Stimulated activated memory B cell treated with anti-CD40 and anti-IgM and Interleukin-4, amounts not matched to agents 10 μg/mL and 1 μg/mL and 100 μg/mL, for 72 hours (primary cell): ENCODE measurements at regions not wholly inside any gene's neighbourhood (a gene's known extent, or its start where the extent isn't known, plus 50 kb on each side); places are given as distances from the start of the nearest gene placed in this dataset.
"Not testable (repeated sequence)": the region's sequence is repeated elsewhere in the genome, so short reads cannot be mapped to it uniquely, and the experiment has no call there.

Source experiments
- ATAC-seq: fragments of 150-1000 bp; cut with Tn5 transposase; 2 replicates; pipeline ENCODE4 v1.10.0; 2021
- H3K27ac Mint-ChIP-seq: one replicate; pipeline ENCODE4 v1.8.0; 2022; ENCODE audit warnings: mild to moderate bottlenecking, mixed read lengths
- H3K27me3 Mint-ChIP-seq: one replicate; pipeline ENCODE4 v1.8.0; 2022; ENCODE audit warnings: mixed read lengths
- H3K36me3 Mint-ChIP-seq: one replicate; pipeline ENCODE4 v1.8.0; 2022; ENCODE audit warnings: mixed read lengths
- H3K4me1 Mint-ChIP-seq: one replicate; pipeline ENCODE4 v1.8.0; 2022; ENCODE audit warnings: mixed read lengths
- H3K4me3 Mint-ChIP-seq: one replicate; pipeline ENCODE4 v1.8.0; 2022; ENCODE audit warnings: mild to moderate bottlenecking, moderate library complexity, mixed read lengths
- H3K9me3 Mint-ChIP-seq: one replicate; pipeline ENCODE4 v1.8.0; 2022; ENCODE audit warnings: mixed read lengths

DNA sequence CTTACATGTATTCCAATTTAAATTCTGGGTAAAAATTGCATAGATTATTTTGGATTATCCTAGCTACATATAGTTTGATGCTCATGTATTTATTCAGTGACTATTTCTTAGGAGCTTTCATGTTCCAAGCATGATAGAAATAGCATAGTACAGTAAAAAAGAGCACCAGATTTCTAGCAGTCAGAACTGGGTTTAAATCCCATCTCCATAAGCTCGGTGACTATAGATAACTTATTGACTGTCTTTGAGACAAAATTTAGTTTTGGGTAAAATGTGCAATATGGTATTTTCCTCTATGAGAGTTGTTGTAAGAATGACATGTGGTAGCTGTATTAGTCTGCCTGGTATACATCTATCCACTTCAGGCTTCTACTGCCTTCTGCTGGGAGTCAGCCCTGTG, 889.6 kb downstream of the DTWD2 start:
- Mint-ChIP-seq H3K27me3 (no peaks in the 10 kb centered on the region), H3K27ac (no peak overlapping the region), H3K4me1 (no peaks in the 10 kb centered on the region), H3K9me3 (no peaks in the 10 kb centered on the region), H3K4me3 (no peak overlapping the region), H3K36me3 (no peaks in the 10 kb centered on the region)
- no peak for ATAC-seq

DNA sequence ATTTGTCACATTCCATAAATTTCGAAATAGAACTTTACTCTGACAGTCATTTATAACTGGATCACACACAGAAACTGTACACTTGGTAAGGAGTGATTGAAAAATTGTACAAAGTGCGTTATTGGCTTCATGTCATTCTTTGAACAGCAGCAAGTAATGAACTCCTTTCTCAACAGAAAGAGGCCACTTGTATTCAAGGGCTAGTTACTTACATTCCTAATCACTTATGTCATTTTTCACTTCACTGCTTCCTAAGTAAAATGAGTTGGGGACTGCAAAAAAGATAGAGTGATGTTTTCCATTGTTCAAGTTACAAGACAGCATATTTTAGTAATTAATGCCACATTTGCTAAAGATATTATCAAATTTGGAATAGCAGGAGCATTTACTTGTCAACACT, 893.2 kb downstream of the DTWD2 start:
- Mint-ChIP-seq H3K27ac (no peak overlapping the region), H3K27me3 (no peaks in the 10 kb centered on the region), H3K4me3 (no peak overlapping the region), H3K9me3 (peaks cover 1% of the 10 kb centered on the region), H3K4me1 (no peaks in the 10 kb centered on the region), H3K36me3 (no peaks in the 10 kb centered on the region)
- ATAC-seq, result no peak

DNA sequence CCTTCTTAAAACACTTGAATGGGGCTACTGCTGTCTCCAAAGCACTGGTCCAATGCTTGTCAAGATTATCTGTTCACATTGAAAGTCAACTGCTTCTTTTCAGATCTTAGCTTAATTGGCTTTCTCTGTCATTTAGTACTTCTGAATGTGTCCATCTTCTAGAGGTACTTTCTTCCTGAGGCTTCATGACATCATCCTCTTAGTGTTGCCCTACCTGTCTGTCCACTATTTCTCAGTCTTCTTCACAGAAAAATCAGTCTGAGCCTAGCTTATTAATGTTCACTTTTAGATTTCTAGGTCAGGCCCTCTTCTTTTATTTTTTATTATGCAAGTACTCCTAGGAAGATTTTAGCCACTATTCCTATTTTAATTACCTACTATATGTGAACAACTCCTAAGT, 899.9 kb downstream of the DTWD2 start:
- Mint-ChIP-seq H3K27ac (no peak overlapping the region), H3K4me1 (no peaks in the 10 kb centered on the region), H3K27me3 (no peaks in the 10 kb centered on the region), H3K36me3 (no peaks in the 10 kb centered on the region), H3K9me3 (peaks cover 6% of the 10 kb centered on the region), H3K4me3 (no peak overlapping the region)
- no peak for ATAC-seq

DNA sequence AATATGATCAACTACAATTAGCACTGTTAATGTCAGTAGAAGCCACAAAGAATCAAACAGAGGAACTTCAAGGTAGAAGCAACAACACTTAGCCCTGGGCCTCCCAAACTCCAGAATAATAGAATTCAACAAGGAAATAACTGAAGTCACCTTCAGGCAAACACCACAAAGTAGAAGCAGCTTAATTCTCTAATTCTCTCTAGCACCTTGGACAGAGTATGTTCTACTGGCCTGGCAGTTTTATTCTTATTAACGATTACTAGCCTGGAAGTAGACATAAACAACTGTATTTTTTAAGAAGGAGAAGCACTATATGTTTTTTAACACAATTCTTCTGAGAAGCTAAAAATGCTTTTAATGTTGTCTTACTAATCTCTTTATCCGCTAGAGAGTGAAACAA, 911.9 kb downstream of the DTWD2 start:
- H3K4me1 Mint-ChIP-seq, result no peaks in the 10 kb centered on the region
- no peak overlapping the region for H3K4me3 Mint-ChIP-seq
- no peaks in the 10 kb centered on the region for H3K36me3 Mint-ChIP-seq
- no peaks in the 10 kb centered on the region for H3K27me3 Mint-ChIP-seq
- H3K27ac Mint-ChIP-seq, result no peak overlapping the region
- no peak for ATAC-seq
- H3K9me3 Mint-ChIP-seq, result peaks cover 9% of the 10 kb centered on the region

DNA sequence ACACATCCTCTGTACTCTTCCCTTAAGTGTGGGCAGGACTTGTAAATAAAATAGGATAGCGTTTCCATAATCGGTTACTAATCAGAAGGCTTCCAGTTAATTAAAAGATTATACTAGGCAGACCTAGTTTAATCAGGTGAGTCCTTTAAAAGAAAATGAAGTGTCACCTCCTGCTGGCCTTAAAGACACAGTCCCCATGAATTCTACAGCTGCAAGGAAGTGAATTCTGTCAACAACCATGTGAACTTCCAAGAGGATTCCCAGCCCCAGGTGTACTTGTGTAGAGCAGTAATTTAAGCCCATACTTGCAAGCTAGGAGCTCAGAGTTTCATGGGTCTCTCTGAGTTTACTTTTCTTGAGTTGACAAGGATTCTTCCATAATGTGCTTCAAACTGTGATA, 918.3 kb downstream of the DTWD2 start:
- H3K9me3 Mint-ChIP-seq, result peaks cover 3% of the 10 kb centered on the region
- no peak for ATAC-seq
- no peak overlapping the region for H3K4me3 Mint-ChIP-seq
- no peak overlapping the region for H3K27ac Mint-ChIP-seq
- H3K4me1 Mint-ChIP-seq, result no peaks in the 10 kb centered on the region
- H3K27me3 Mint-ChIP-seq, result no peaks in the 10 kb centered on the region
- H3K36me3 Mint-ChIP-seq, result no peaks in the 10 kb centered on the region

DNA sequence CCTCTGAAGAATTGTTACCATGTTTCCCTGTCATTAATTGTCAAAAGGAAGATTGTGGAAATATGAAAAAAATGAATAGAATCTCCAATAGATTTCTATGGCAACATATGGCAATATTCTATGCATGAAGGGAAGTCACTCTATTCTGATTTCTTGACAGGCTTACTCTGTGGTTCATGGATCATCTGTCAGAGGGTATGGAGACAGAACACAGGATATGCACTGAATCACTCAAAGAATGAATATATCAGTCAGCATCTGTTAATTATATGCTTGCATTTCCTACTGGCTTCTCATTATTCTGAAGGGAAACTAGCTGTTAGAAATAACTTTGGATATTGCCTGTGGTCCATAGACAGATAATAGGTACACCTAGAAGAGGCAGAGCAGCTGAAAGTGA, 918.9 kb downstream of the DTWD2 start:
- Mint-ChIP-seq H3K9me3 (peaks cover 3% of the 10 kb centered on the region), H3K27ac (no peak overlapping the region), H3K4me3 (no peak overlapping the region), H3K36me3 (no peaks in the 10 kb centered on the region), H3K4me1 (no peaks in the 10 kb centered on the region), H3K27me3 (no peaks in the 10 kb centered on the region)
- no peak for ATAC-seq

DNA sequence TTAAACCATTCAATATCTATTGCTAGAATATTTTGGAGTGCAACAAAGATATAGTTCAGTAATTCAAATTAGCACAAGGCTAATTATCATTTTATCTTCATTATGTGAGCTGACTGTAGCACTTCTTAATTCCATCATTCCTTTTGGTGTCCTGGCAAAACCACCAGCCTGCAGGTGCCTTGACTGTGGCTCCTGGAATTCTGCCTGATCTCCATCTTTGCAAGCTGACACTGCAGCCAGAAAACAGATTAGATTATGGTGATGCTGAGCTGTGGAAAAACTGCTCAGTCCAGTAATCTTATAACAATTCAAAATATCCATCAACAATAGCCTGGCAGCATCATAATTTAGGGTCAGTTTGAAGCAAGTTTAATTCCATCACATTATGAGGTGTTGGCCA, 919.5 kb downstream of the DTWD2 start:
- no peak for ATAC-seq
- no peak overlapping the region for H3K27ac Mint-ChIP-seq
- H3K27me3 Mint-ChIP-seq, result no peaks in the 10 kb centered on the region

DNA sequence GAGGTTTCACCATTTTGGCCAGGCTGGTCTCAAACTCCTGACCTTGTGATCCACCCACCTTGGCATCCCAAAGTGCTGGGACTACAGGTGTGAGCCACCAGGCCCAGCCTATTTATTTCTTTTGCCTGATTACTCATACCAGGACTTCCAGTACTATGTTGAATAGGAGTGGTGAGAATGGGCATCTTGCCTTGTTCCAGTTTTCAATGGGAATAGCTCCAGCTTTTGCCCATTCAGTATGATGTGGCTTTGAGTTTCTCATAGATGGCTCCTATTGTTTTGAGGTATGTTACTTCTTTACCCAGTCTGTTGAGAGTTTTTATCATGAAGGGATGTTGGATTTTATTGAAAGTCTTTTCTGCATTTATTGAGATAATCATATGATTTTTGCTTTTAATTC, 924.5 kb downstream of the DTWD2 start:
- H3K27me3 Mint-ChIP-seq, H3K36me3 Mint-ChIP-seq, H3K4me3 Mint-ChIP-seq, H3K4me1 Mint-ChIP-seq, H3K27ac Mint-ChIP-seq, ATAC-seq: not testable (repeated sequence)
- peaks cover 12% of the 10 kb centered on the region for H3K9me3 Mint-ChIP-seq

More for the DNA sequence above, 919.5 kb downstream of the DTWD2 start:
- no peaks in the 10 kb centered on the region for H3K36me3 Mint-ChIP-seq
- no peaks in the 10 kb centered on the region for H3K9me3 Mint-ChIP-seq
- H3K4me3 Mint-ChIP-seq, result no peak overlapping the region
- H3K4me1 Mint-ChIP-seq, result no peaks in the 10 kb centered on the region

DNA sequence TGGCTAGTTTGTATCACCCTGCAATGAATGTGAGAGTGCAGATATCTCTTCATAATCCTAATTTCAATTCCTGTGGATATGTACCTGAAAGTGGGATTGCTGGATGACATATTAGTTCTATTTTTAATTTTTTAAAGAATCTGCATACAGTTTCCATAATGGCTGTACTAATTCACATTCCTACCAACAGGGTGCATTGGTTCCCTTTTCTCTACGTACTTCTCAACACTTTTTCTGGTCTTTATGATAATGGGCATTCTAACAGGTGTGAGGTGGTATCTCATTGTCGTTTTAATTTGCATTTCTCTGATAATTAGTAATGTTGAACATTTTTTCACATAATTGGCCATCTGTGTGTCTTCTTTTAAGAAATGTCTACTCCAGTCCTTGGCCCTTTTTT, 927.5 kb downstream of the DTWD2 start:
- no peaks in the 10 kb centered on the region for H3K27me3 Mint-ChIP-seq
- no peak overlapping the region for H3K4me3 Mint-ChIP-seq
- H3K9me3 Mint-ChIP-seq, result peaks cover 15% of the 10 kb centered on the region
- ATAC-seq, result no peak
- H3K36me3 Mint-ChIP-seq, result no peaks in the 10 kb centered on the region
- H3K27ac Mint-ChIP-seq, result no peak overlapping the region
- no peaks in the 10 kb centered on the region for H3K4me1 Mint-ChIP-seq

DNA sequence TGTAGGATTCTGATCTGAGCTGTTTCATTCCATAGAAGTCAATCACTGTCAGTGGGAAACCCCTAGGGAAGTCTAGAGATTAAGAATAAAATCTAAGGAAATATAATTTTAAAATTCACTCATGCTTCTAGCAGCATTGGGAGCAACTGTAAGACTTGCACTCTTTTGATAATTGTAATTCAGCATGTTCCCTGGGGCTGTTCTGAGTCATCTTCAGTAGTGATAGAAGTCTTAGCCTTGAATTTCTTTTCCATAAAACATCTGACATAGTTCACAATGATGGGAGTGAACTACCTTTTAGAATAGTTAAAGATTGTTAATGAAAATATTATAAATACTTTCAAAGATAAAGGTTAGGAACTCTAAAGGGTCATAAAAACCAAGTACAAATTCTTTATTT, 935.8 kb downstream of the DTWD2 start:
- no peaks in the 10 kb centered on the region for H3K36me3 Mint-ChIP-seq
- H3K4me1 Mint-ChIP-seq, result no peaks in the 10 kb centered on the region
- H3K4me3 Mint-ChIP-seq, result no peak overlapping the region
- no peaks in the 10 kb centered on the region for H3K27me3 Mint-ChIP-seq
- ATAC-seq, result no peak
- peaks cover 5% of the 10 kb centered on the region for H3K9me3 Mint-ChIP-seq
- H3K27ac Mint-ChIP-seq, result no peak overlapping the region

DNA sequence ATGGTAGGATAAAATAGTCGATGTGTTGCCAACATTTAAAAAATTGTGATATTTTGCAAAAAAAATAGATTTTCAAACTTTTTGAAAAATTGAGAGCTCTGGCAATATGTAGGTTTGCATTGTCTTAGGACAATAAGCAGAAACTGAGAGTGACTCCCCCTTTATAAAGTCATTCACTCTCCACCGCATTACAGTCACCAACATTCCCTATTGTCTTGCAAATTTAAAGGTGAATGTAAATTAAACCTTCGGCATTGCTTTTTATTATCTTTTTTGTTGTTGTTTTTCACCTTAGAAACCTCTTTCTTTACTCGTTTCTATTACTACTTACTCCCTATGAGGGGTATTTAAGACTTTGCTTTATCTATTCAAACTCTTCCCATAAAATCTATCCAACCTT, 944.2 kb downstream of the DTWD2 start:
- H3K4me3 Mint-ChIP-seq, result no peak overlapping the region
- no peaks in the 10 kb centered on the region for H3K4me1 Mint-ChIP-seq
- ATAC-seq, result no peak
- H3K9me3 Mint-ChIP-seq, result no peaks in the 10 kb centered on the region
- no peaks in the 10 kb centered on the region for H3K27me3 Mint-ChIP-seq
- H3K36me3 Mint-ChIP-seq, result no peaks in the 10 kb centered on the region
- H3K27ac Mint-ChIP-seq, result no peak overlapping the region

DNA sequence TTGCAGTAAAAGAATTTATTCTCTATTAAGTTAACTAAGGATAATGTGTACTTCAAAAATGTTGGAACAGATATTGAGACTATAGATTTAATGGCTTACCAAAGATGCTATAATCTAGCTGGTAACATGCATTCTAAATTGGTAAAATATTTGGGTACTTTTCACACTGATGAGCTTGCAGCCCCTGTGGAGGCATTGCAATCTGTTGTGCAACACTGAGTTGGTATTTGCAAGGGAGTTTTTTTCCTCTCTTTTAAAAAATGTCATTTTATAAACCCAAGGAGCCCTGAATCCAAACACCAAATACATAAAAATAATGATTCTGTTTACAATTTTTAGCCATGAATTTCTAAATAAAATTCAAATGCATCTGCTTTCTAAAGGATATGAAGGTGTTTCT, 944.8 kb downstream of the DTWD2 start:
- H3K4me1 Mint-ChIP-seq, result no peaks in the 10 kb centered on the region
- no peaks in the 10 kb centered on the region for H3K36me3 Mint-ChIP-seq
- no peak overlapping the region for H3K27ac Mint-ChIP-seq
- H3K27me3 Mint-ChIP-seq, result no peaks in the 10 kb centered on the region
- no peak overlapping the region for H3K4me3 Mint-ChIP-seq
- no peak for ATAC-seq
- no peaks in the 10 kb centered on the region for H3K9me3 Mint-ChIP-seq

DNA sequence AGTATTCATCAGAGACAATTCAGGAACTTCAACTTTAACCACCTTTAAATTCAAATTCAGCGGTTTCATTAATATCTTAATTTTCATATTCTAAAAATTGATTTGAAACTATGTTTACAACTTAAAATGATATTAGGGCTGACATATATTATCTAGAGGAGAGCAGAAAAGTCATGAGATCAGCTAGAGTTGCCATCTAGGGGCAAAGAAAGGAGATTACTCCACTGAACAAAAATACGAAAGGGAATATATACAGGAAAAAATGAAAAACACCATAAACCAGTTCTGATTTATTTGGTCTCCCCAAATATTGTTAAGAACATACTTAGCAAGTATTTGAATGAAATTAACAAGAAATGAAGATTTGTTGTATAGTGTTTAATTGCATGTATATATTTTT, 946.3 kb downstream of the DTWD2 start:
- no peaks in the 10 kb centered on the region for H3K27me3 Mint-ChIP-seq
- H3K27ac Mint-ChIP-seq, result no peak overlapping the region
- no peaks in the 10 kb centered on the region for H3K9me3 Mint-ChIP-seq
- ATAC-seq, result no peak
- no peak overlapping the region for H3K4me3 Mint-ChIP-seq
- H3K4me1 Mint-ChIP-seq, result no peaks in the 10 kb centered on the region
- H3K36me3 Mint-ChIP-seq, result no peaks in the 10 kb centered on the region

DNA sequence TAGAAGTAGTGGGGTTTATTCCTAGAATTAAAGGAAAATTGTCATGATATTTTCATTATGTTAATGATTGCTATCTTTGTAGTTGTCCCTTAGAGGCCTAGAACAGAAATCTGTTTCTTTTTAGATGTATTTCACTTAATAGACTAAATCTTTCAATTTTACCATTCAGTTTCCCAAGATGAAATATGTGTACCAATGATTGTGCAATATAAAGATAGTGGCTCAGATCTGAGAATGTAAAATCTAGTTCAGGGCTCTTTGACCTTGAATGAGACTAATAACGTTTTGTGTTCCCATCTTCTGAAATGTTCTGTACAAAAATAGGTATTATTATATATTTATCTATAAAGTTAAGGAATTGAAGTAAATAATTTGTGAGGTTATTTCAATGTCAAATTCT, 947.9 kb downstream of the DTWD2 start:
- H3K27ac Mint-ChIP-seq, result no peak overlapping the region
- H3K4me3 Mint-ChIP-seq, result no peak overlapping the region
- no peak for ATAC-seq
- H3K4me1 Mint-ChIP-seq, result no peaks in the 10 kb centered on the region
- no peaks in the 10 kb centered on the region for H3K36me3 Mint-ChIP-seq
- H3K9me3 Mint-ChIP-seq, result no peaks in the 10 kb centered on the region
- H3K27me3 Mint-ChIP-seq, result no peaks in the 10 kb centered on the region

DNA sequence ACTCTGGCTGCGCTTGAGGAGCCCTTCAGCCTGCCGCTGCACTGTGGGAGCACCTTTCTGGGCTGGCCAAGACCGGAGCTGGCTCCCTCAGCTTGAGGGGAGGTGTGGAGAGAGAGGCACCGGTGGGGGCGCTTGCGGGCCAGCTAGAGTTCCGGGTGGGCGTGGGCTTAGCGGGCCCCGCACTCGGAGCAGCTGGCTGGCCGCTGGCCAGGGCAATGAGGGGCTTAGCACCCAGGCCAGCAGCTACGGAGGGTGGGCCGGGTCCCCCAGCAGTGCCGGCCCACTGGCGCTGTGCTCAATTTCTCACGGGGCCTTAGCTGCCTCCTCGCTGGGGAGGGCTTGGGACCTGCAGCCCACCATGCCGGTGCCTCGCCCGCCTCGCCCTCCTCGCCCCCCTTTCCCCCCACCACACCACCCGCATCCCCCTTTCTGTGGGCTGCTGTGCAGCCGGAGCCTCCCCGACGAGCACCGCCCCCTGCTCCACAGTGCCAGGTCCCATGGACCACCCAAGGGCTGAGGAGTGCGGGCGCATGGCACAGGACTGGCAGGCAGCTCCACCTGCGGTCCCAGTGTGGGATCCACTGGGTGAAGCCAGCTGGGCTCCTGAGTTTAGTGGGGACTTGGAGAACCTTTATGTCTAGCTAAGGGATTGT, 954.5 kb downstream of the DTWD2 start:
- no peak overlapping the region for H3K27ac Mint-ChIP-seq
- no peaks in the 10 kb centered on the region for H3K27me3 Mint-ChIP-seq
- no peak for ATAC-seq
- no peaks in the 10 kb centered on the region for H3K4me1 Mint-ChIP-seq
- H3K9me3 Mint-ChIP-seq, result peaks cover 9% of the 10 kb centered on the region
- H3K36me3 Mint-ChIP-seq, result no peaks in the 10 kb centered on the region
- H3K4me3 Mint-ChIP-seq, result no peak overlapping the region

DNA sequence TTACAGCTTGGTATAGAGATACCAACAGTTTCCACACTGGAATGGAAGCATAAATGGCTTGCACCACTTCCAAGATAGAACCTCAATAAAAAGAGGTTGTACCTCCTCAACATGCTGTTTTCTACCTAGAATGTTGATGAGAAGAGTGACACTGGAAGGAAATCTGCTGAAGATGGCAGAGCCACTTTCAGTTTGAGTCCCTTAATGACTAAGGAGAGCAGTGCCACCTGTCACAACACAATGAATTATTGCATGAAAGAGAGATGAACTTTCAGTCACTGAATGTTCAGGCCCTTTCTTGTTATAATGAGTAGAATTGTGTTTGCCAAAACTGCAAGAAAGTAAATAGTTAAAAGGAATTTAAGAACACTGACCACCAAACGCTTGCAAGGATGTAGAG, 958.5 kb downstream of the DTWD2 start:
- no peak overlapping the region for H3K27ac Mint-ChIP-seq
- H3K36me3 Mint-ChIP-seq, result no peaks in the 10 kb centered on the region
- no peak for ATAC-seq
- no peak overlapping the region for H3K4me3 Mint-ChIP-seq
- H3K9me3 Mint-ChIP-seq, result peaks cover 9% of the 10 kb centered on the region
- no peaks in the 10 kb centered on the region for H3K4me1 Mint-ChIP-seq
- H3K27me3 Mint-ChIP-seq, result no peaks in the 10 kb centered on the region

DNA sequence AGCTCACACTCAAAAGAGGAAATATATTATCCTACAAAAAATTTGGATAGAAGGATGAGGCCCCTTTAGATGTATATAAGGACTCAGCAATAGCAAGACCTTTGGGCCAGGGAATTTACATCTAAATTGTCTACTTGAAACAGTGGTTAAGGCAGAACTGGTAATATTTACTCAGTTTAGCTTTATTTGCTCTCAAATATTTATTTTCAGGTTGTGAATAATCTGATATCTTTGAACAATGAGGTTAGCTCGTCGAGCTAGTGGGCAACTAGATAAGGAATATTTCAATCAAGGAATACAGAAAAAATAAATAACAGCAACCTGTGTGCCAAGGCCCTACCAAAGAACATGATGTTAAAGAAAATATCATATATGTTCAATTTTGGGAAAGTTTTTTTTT, 966.3 kb downstream of the DTWD2 start:
- Mint-ChIP-seq H3K27ac (no peak overlapping the region), H3K36me3 (no peaks in the 10 kb centered on the region), H3K4me3 (no peak overlapping the region), H3K9me3 (no peaks in the 10 kb centered on the region), H3K27me3 (no peaks in the 10 kb centered on the region), H3K4me1 (no peaks in the 10 kb centered on the region)
- no peak for ATAC-seq
